ENCODE measurements at regions not wholly inside any gene's neighbourhood (a gene's known extent, or its start where the extent isn't known, plus 50 kb on each side); places are given as distances from the start of the nearest gene placed in this dataset.

- Histone ChIP-seq H3K4me3 (ENCODE audit: low read depth in 1 of 3, low read length in 3 of 3) (peak overlapping the region; percentile 32 to 92 (median 79)), H3K27ac (ENCODE audit: low read depth in 1 of 2, low read length in 2 of 2) (peak overlapping the region; percentile 37 to 66), H3K9me3 (ENCODE audit: control insufficient read depth in 4 of 4, low read length in 3 of 4) (no peaks in the 10 kb centered on the region), H3K27me3 (ENCODE audit: control insufficient read depth in 4 of 4, insufficient read depth in 4 of 4, low read length in 3 of 4) (no peaks in the 10 kb centered on the region), H3K36me3 (ENCODE audit: control insufficient read depth in 4 of 4, insufficient read depth in 3 of 4, low read depth in 1 of 4, low read length in 3 of 4) (no peaks in the 10 kb centered on the region), H3K4me1 (ENCODE audit: control insufficient read depth in 4 of 4, insufficient read depth in 4 of 4, low read length in 3 of 4) (peaks cover 0 to 4% (median 0%) of the 10 kb centered on the region in 4 donors), H3K9ac (ENCODE audit: low read depth in 1 of 2, low read length in 2 of 2) (peak overlapping the region in 1 of 2 donors; percentile 48)
- DNase-seq (ENCODE audit: low spot score): no peak
- 33% methylated on average over 5 of the region's 5 CpGs for WGBS
- no peak for TF ChIP-seq FOXA1 (IDR thresholded peaks at IDR 0.05)
- no peak for TF ChIP-seq NR2F2 (IDR thresholded peaks at IDR 0.05)
- no peak for TF ChIP-seq RAD21 (IDR thresholded peaks at IDR 0.05)
- TF ChIP-seq YY1 (IDR thresholded peaks at IDR 0.05): no peak
- TF ChIP-seq HNF4G (IDR thresholded peaks at IDR 0.05): no peak
- TF ChIP-seq MAX (IDR thresholded peaks at IDR 0.05): no peak
Measured at GRCh38 chr1:65524931-65525265, 104.4 kb downstream of the LEPR start.

- Histone ChIP-seq H3K4me3 (ENCODE audit: low read depth in 1 of 3, low read length in 3 of 3) (peak overlapping the region; percentile 32 to 92 (median 79)), H3K27me3 (ENCODE audit: control insufficient read depth in 4 of 4, insufficient read depth in 4 of 4, low read length in 3 of 4) (no peaks in the 10 kb centered on the region), H3K9ac (ENCODE audit: low read depth in 1 of 2, low read length in 2 of 2) (peak overlapping the region in 1 of 2 donors; percentile 86), H3K27ac (ENCODE audit: low read depth in 1 of 2, low read length in 2 of 2) (peak overlapping the region; percentile 37 to 66), H3K9me3 (ENCODE audit: control insufficient read depth in 4 of 4, low read length in 3 of 4) (no peaks in the 10 kb centered on the region), H3K36me3 (ENCODE audit: control insufficient read depth in 4 of 4, insufficient read depth in 3 of 4, low read depth in 1 of 4, low read length in 3 of 4) (no peaks in the 10 kb centered on the region), H3K4me1 (ENCODE audit: control insufficient read depth in 4 of 4, insufficient read depth in 4 of 4, low read length in 3 of 4) (peaks cover 0 to 4% (median 0%) of the 10 kb centered on the region in 4 donors)
- DNase-seq (ENCODE audit: low spot score): peak; percentile 56
- no peak for TF ChIP-seq REST (IDR thresholded peaks at IDR 0.05)
- TF ChIP-seq TAF1 (conservative IDR thresholded peaks at IDR 0.05): no peak
- no peak for TF ChIP-seq FOXA2 (IDR thresholded peaks at IDR 0.05)
- no peak for TF ChIP-seq SP1 (IDR thresholded peaks at IDR 0.05)
- no peak for TF ChIP-seq YY1 (IDR thresholded peaks at IDR 0.05)
- TF ChIP-seq EGR1 (IDR thresholded peaks at IDR 0.05; ENCODE audit: low read depth in 2 of 2): no peak
- TF ChIP-seq CTCF (IDR thresholded peaks at IDR 0.05; ENCODE audit: low read depth, low read length, missing input control): no peak
- TF ChIP-seq RXRA (IDR thresholded peaks at IDR 0.05): no peak
- TF ChIP-seq GABPA (IDR thresholded peaks at IDR 0.05 in 1 of 2, conservative IDR thresholded peaks at IDR 0.05 in 1 of 2): no peak
- TF ChIP-seq RAD21 (IDR thresholded peaks at IDR 0.05): no peak
- 2% methylated on average over 87 of the region's 87 CpGs for WGBS
Measured at GRCh38 chr1:65525266-65526048, 105.0 kb downstream of the LEPR start.
